H9 (cell line): ENCODE measurements at regions not wholly inside any gene's neighbourhood (a gene's known extent, or its start where the extent isn't known, plus 50 kb on each side); places are given as distances from the start of the nearest gene placed in this dataset.

ENCODE experiments used
- DNase-seq: peaks from one replicate; pipeline ENCODE4 v3.0.0-alpha.2; 2017
- H2AFZ ChIP-seq: one replicate; pipeline ENCODE4 v1.6.1; 2013; ENCODE audit warnings: mild to moderate bottlenecking, low read length, control low read depth, moderate library complexity
- H2AK5ac ChIP-seq: 2 replicates; pipeline ENCODE4 v1.6.1; 2013; ENCODE audit warnings: low read length, control low read depth, mixed read lengths; ENCODE audit not compliant: insufficient read length
- H2BK120ac ChIP-seq: one replicate; pipeline ENCODE4 v1.6.1; 2013; ENCODE audit warnings: low read depth, mild to moderate bottlenecking, low read length, control low read depth, inconsistent platforms; ENCODE audit not compliant: poor library complexity, severe bottlenecking
- H2BK12ac ChIP-seq: 2 replicates; pipeline ENCODE4 v1.6.1; 2013; ENCODE audit warnings: low read length, control low read depth, mixed read lengths, low read depth; ENCODE audit not compliant: insufficient read length
- H2BK15ac ChIP-seq: 2 replicates; pipeline ENCODE4 v1.6.1; 2013; ENCODE audit warnings: low read depth, low read length, control low read depth
- H2BK20ac ChIP-seq: one replicate; pipeline ENCODE4 v1.6.1; 2013; ENCODE audit warnings: low read depth, mild to moderate bottlenecking, low read length, control low read depth, inconsistent platforms; ENCODE audit not compliant: poor library complexity, severe bottlenecking
- H2BK5ac ChIP-seq: 2 replicates; pipeline ENCODE4 v1.6.1; 2013; ENCODE audit warnings: low read length, control low read depth, mixed read lengths; ENCODE audit not compliant: insufficient read length
- H3K14ac ChIP-seq: 2 replicates; pipeline ENCODE4 v1.6.1; 2013; ENCODE audit warnings: low read length, control low read depth; ENCODE audit not compliant: insufficient read depth
- H3K18ac ChIP-seq: 2 replicates; pipeline ENCODE4 v1.6.1; 2013; ENCODE audit warnings: low read depth, mild to moderate bottlenecking, mixed read lengths, low read length, control low read depth; ENCODE audit not compliant: insufficient read length
- H3K23ac ChIP-seq: 2 replicates; pipeline ENCODE4 v1.6.1; 2013; ENCODE audit warnings: low read length, control low read depth, mixed read lengths, low read depth; ENCODE audit not compliant: insufficient read length
- H3K23me2 ChIP-seq: 2 replicates; pipeline ENCODE4 v1.6.1; 2013; ENCODE audit warnings: low read depth, mild to moderate bottlenecking, mixed read lengths, low read length, control low read depth; ENCODE audit not compliant: insufficient read length, poor library complexity, severe bottlenecking
- H3K27ac ChIP-seq: 2 replicates; pipeline ENCODE4 v1.5.1; 2013; ENCODE audit warnings: low read length, control low read depth, mixed read lengths, low read depth; ENCODE audit not compliant: insufficient read length
- H3K27me3 ChIP-seq: 2 replicates; pipeline ENCODE4 v1.6.1; 2013; ENCODE audit warnings: low read length, control low read depth, inconsistent platforms; ENCODE audit not compliant: insufficient read depth
- H3K4ac ChIP-seq: 2 replicates; pipeline ENCODE4 v1.6.1; 2013; ENCODE audit warnings: low read depth, mild to moderate bottlenecking, control low read depth, inconsistent platforms, low read length, moderate library complexity
- H3K4me1 ChIP-seq: 2 replicates; pipeline ENCODE4 v1.6.1; 2013; ENCODE audit warnings: low read length, control low read depth, inconsistent platforms; ENCODE audit not compliant: insufficient read depth
- H3K4me2 ChIP-seq: 2 replicates; pipeline ENCODE4 v1.6.1; 2013; ENCODE audit warnings: low read length, control low read depth, mixed read lengths; ENCODE audit not compliant: insufficient read length, insufficient read depth
- H3K56ac ChIP-seq: 2 replicates; pipeline ENCODE4 v1.6.1; 2013; ENCODE audit warnings: low read depth, mild to moderate bottlenecking, mixed read lengths, low read length, control low read depth; ENCODE audit not compliant: insufficient read length
- H3K79me1 ChIP-seq: 2 replicates; pipeline ENCODE4 v1.6.1; 2013; ENCODE audit warnings: low read depth, mild to moderate bottlenecking, moderate library complexity, low read length, control low read depth, inconsistent platforms; ENCODE audit not compliant: insufficient read depth, poor library complexity, severe bottlenecking
- H3K79me2 ChIP-seq: 2 replicates; pipeline ENCODE4 v1.6.1; 2013; ENCODE audit warnings: low read length, control low read depth, inconsistent platforms; ENCODE audit not compliant: insufficient read depth
- H3K9ac ChIP-seq: 2 replicates; pipeline ENCODE4 v1.6.1; 2013; ENCODE audit warnings: low read length, control low read depth, mixed read lengths; ENCODE audit not compliant: insufficient read length; ENCODE audit errors: extremely low read depth
- H3K9me3 ChIP-seq: one replicate; pipeline ENCODE4 v1.6.1; 2013; ENCODE audit warnings: low read depth, low read length, inconsistent platforms; ENCODE audit not compliant: control insufficient read depth
- H3T11ph ChIP-seq: one replicate; pipeline ENCODE4 v1.6.1; 2013; ENCODE audit warnings: mild to moderate bottlenecking, low read length, control low read depth, inconsistent platforms
- H4K20me1 ChIP-seq: one replicate; pipeline ENCODE4 v1.6.1; 2013; ENCODE audit not compliant: control insufficient read depth, insufficient read length, insufficient read depth
- H4K5ac ChIP-seq: 2 replicates; pipeline ENCODE4 v1.6.1; 2013; ENCODE audit warnings: low read depth, mild to moderate bottlenecking, mixed read lengths, low read length, control low read depth; ENCODE audit not compliant: insufficient read length
- H4K8ac ChIP-seq: replicated peaks from 2 replicates; pipeline ENCODE4 v1.6.1; 2013; ENCODE audit warnings: low read length, control low read depth, mixed read lengths, low read depth; ENCODE audit not compliant: insufficient read length
- H4K91ac ChIP-seq: 2 replicates; pipeline ENCODE4 v1.6.1; 2013; ENCODE audit warnings: low read depth, mild to moderate bottlenecking, moderate library complexity, mixed read lengths, low read length, control low read depth; ENCODE audit not compliant: insufficient read length
- H3K27ac Mint-ChIP-seq, 3 experiments: 2 replicates in 2 of 3; 3 replicates in 1 of 3; pipeline ENCODE4 v1.8.0; 2020 to 2021; ENCODE audit warnings: mixed read lengths in 3 of 3, mild to moderate bottlenecking in 1 of 3, moderate library complexity in 1 of 3
- H3K27me3 Mint-ChIP-seq: 2 replicates; pipeline ENCODE4 v1.8.0; 2021; ENCODE audit warnings: low read depth, mild to moderate bottlenecking, moderate library complexity, mixed read lengths
- H3K36me3 Mint-ChIP-seq, 3 experiments: 2 replicates in 2 of 3; 3 replicates in 1 of 3; pipeline ENCODE4 v1.8.0; 2020 to 2021; ENCODE audit warnings: low read depth in 3 of 3, mixed read lengths in 3 of 3; ENCODE audit not compliant: insufficient read depth in 1 of 3
- H3K4me1 Mint-ChIP-seq, 2 experiments: 2 replicates each; pipeline ENCODE4 v1.8.0; 2020; ENCODE audit warnings: mixed read lengths in 2 of 2
- H3K4me3 Mint-ChIP-seq, 2 experiments: 2 replicates in 1 of 2; 3 replicates in 1 of 2; pipeline ENCODE4 v1.8.0; 2020 to 2021; ENCODE audit warnings: mild to moderate bottlenecking in 2 of 2, mixed read lengths in 2 of 2, moderate library complexity in 1 of 2
- H3K9me3 Mint-ChIP-seq, 2 experiments: 2 replicates in 1 of 2; 3 replicates in 1 of 2; pipeline ENCODE4 v1.8.0; 2020; ENCODE audit warnings: mild to moderate bottlenecking in 2 of 2, mixed read lengths in 2 of 2, moderate library complexity in 1 of 2
- WGBS: extraction: QIAGEN DNeasy Blood & Tissue Kit; methylation state at CpG from one replicate; pipeline ENCODE4 v1.1.7; 2013; ENCODE audit warnings: missing lambda C conversion rate, low lambda C conversion rate, mixed read lengths; ENCODE audit not compliant: insufficient read length; ENCODE audit errors: extremely low coverage; 5-methylcytosine and 5-hydroxymethylcytosine counted together
- TF ChIP-seq, protein P1 (sequence below): fragments of 200-600 bp; sonication (generic); conservative IDR thresholded peaks from 3 replicates; pipeline ENCODE4 v1.8.0; 2021; ENCODE audit warnings: antibody characterized with exemption, mild to moderate bottlenecking

DNA sequence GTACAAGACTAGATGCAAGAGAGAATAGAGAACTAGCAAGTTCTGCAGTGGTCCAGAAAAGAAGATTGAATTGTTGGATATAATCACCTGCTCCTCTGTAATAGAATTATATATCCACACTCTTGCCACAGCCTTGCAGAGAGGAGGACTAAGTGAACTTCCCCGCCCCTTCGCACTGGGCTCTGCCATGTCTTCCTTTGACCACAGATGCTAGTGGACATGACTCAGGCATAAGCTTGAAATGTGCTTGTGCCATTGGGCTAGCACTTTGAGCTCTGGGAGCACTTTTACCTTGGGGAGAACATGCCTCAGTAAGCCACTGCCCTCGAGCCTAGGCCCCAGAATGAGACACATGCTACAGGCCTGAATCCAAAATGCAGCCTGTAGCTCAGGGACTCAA is 113.5 kb upstream of the RASA1 start:
- H3K36me3 Mint-ChIP-seq = no peaks in the 10 kb centered on the region

More for the DNA sequence above, 113.5 kb upstream of the RASA1 start:
- Histone ChIP-seq H2BK15ac (no peak overlapping the region), H3K4me1 (no peaks in the 10 kb centered on the region), H3K9ac (no peak overlapping the region), H2AK5ac (no peak overlapping the region), H2BK20ac (no peak overlapping the region), H4K20me1 (no peaks in the 10 kb centered on the region), H3K27ac (no peak overlapping the region), H3K56ac (no peak overlapping the region), H3K79me2 (no peaks in the 10 kb centered on the region), H3K23ac (no peak overlapping the region), H2AFZ (no peak overlapping the region), H3K14ac (no peak overlapping the region), H2BK120ac (no peak overlapping the region), H3K4me2 (no peak overlapping the region), H4K8ac (no peak overlapping the region), H3K79me1 (no peaks in the 10 kb centered on the region), H2BK5ac (no peak overlapping the region), H3K4ac (no peak overlapping the region), H4K91ac (no peak overlapping the region), H2BK12ac (no peak overlapping the region), H3K9me3 (no peaks in the 10 kb centered on the region), H3K27me3 (no peaks in the 10 kb centered on the region), H3K18ac (no peak overlapping the region), H3K23me2 (no peaks in the 10 kb centered on the region), H3T11ph (no peak overlapping the region), H4K5ac (no peak overlapping the region)
- TF ChIP-seq, protein P1, sequence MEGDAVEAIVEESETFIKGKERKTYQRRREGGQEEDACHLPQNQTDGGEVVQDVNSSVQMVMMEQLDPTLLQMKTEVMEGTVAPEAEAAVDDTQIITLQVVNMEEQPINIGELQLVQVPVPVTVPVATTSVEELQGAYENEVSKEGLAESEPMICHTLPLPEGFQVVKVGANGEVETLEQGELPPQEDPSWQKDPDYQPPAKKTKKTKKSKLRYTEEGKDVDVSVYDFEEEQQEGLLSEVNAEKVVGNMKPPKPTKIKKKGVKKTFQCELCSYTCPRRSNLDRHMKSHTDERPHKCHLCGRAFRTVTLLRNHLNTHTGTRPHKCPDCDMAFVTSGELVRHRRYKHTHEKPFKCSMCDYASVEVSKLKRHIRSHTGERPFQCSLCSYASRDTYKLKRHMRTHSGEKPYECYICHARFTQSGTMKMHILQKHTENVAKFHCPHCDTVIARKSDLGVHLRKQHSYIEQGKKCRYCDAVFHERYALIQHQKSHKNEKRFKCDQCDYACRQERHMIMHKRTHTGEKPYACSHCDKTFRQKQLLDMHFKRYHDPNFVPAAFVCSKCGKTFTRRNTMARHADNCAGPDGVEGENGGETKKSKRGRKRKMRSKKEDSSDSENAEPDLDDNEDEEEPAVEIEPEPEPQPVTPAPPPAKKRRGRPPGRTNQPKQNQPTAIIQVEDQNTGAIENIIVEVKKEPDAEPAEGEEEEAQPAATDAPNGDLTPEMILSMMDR = no peak
- Mint-ChIP-seq H3K27me3 (no peaks in the 10 kb centered on the region), H3K4me1 (no peaks in the 10 kb centered on the region; a peak in 1 of 4 replicates), H3K9me3 (no peaks in the 10 kb centered on the region), H3K27ac (no peak overlapping the region), H3K4me3 (no peak overlapping the region)
- DNase-seq = no peak
- no CpG with 5 or more reads among the region's 3 CpGs for WGBS
